H1 (cell line): ENCODE measurements at regions not wholly inside any gene's neighbourhood (a gene's known extent, or its start where the extent isn't known, plus 50 kb on each side); places are given as distances from the start of the nearest gene placed in this dataset.

ENCODE experiments used
- GABPA ChIP-seq: IDR thresholded peaks from 2 replicates; pipeline ENCODE4 v1.6.1; 2011; ENCODE audit warnings: mild to moderate bottlenecking, low read length, moderate library complexity, borderline replicate concordance; ENCODE audit not compliant: insufficient read depth
- HDAC2 ChIP-seq, 2 experiments: fragments of 300-600 bp in 1 of 2; sonication (generic) in 1 of 2; IDR thresholded peaks; 2 replicates each; pipeline ENCODE4 v1.6.1; 2011 to 2012; ENCODE audit warnings: low read depth in 2 of 2, low read length in 2 of 2, mild to moderate bottlenecking in 2 of 2, moderate library complexity in 2 of 2, borderline replicate concordance in 1 of 2, inconsistent platforms in 1 of 2
- JUND ChIP-seq: IDR thresholded peaks from 2 replicates; pipeline ENCODE4 v1.6.1; 2011; ENCODE audit warnings: mild to moderate bottlenecking, improper control_type of control experiment, low read length

- TF ChIP-seq HDAC2 (IDR thresholded peaks at IDR 0.05; ENCODE audit: borderline replicate concordance in 1 of 2, low read depth in 2 of 2, low read length in 2 of 2) (no peak), JUND (no peak), GABPA (no peak)
- TF ChIP-seq, all 59 proteins: peak for 2
Measured at GRCh38 chr5:118007262-118007661, 981.1 kb downstream of the DTWD2 start (continued).
